ENCODE measurements at regions not wholly inside any gene's neighbourhood (a gene's known extent, or its start where the extent isn't known, plus 50 kb on each side); places are given as distances from the start of the nearest gene placed in this dataset.
"Not testable (repeated sequence)": the region's sequence is repeated elsewhere in the genome, so short reads cannot be mapped to it uniquely, and the experiment has no call there.

GRCh38 chr16:21358261-21358795 lies 80.2 kb upstream of the CRYM start:
- TF ChIP-seq EZH2 (IDR thresholded peaks at IDR 0.05; ENCODE audit: insufficient read depth, poor library complexity, severe bottlenecking); EZH2phosphoT487 (IDR thresholded peaks at IDR 0.05; ENCODE audit: insufficient read depth, low read depth): not testable (repeated sequence)

Data from GM23248 (cell line).